ENCODE measurements at regions not wholly inside any gene's neighbourhood (a gene's known extent, or its start where the extent isn't known, plus 50 kb on each side); places are given as distances from the start of the nearest gene placed in this dataset.

GRCh38 chr6:21478883-21479539, 114.5 kb upstream of the SOX4 start:
- H3K9me3 Mint-ChIP-seq = no peaks in the 10 kb centered on the region
- H3K27me3 Mint-ChIP-seq (ENCODE audit: insufficient read depth) = peaks cover 14% of the 10 kb centered on the region
- H3K4me3 Mint-ChIP-seq = no peak overlapping the region
- no peak overlapping the region for H3K27ac Mint-ChIP-seq
- no peaks in the 10 kb centered on the region for H3K36me3 Mint-ChIP-seq (ENCODE audit: low read depth)
- no peak for TF ChIP-seq CTCF (conservative IDR thresholded peaks at IDR 0.05)
- Histone ChIP-seq H3K27me3 (ENCODE audit: control insufficient read depth, insufficient read depth, low read length, poor library complexity, severe bottlenecking) (no peaks in the 10 kb centered on the region), H3K27ac (ENCODE audit: low read depth, low read length) (no peak overlapping the region), H3K36me3 (ENCODE audit: control insufficient read depth, insufficient read depth, low read length) (no peaks in the 10 kb centered on the region), H3K4me1 (ENCODE audit: control insufficient read depth, insufficient read depth, low read length) (no peaks in the 10 kb centered on the region), H3K9me3 (ENCODE audit: control insufficient read depth, low read length) (no peaks in the 10 kb centered on the region), H3K9ac (ENCODE audit: extremely low read depth, low read length, poor library complexity, severe bottlenecking) (no peak overlapping the region), H3K4me3 (ENCODE audit: low read length) (no peak overlapping the region)
- DNase-seq = no peak
- whole genome bisulfite sequencing, 2 experiments (ENCODE audit: insufficient coverage in 1 of 2, insufficient read length in 1 of 2) = 94 to 95% methylated on average over 14 to 15 of the region's 15 CpGs
- peaks cover 21% of the 10 kb centered on the region for H3K4me1 Mint-ChIP-seq

- no peaks in the 10 kb centered on the region for H3K36me3 ChIP-seq (ENCODE audit: control insufficient read depth, insufficient read depth, low read length)
- Mint-ChIP-seq H3K27ac (no peak overlapping the region), H3K27me3 (ENCODE audit: insufficient read depth) (peaks cover 3% of the 10 kb centered on the region), H3K36me3 (ENCODE audit: low read depth) (no peaks in the 10 kb centered on the region), H3K4me1 (no peaks in the 10 kb centered on the region), H3K9me3 (no peaks in the 10 kb centered on the region), H3K4me3 (no peak overlapping the region)
- no peaks in the 10 kb centered on the region for H3K27me3 ChIP-seq (ENCODE audit: control insufficient read depth, insufficient read depth, low read length, poor library complexity, severe bottlenecking)
- H3K4me3 ChIP-seq (ENCODE audit: low read length) = no peak overlapping the region
- no peak overlapping the region for H3K9ac ChIP-seq (ENCODE audit: extremely low read depth, low read length, poor library complexity, severe bottlenecking)
- TF ChIP-seq CTCF (conservative IDR thresholded peaks at IDR 0.05) = no peak
- 90 to 94% methylated on average over 2 to 4 of the region's 4 CpGs for WGBS, 2 experiments (ENCODE audit: insufficient coverage in 1 of 2, insufficient read length in 1 of 2)
- H3K4me1 ChIP-seq (ENCODE audit: control insufficient read depth, insufficient read depth, low read length) = no peaks in the 10 kb centered on the region
- no peaks in the 10 kb centered on the region for H3K9me3 ChIP-seq (ENCODE audit: control insufficient read depth, low read length)
- DNase-seq = no peak
- no peak overlapping the region for H3K27ac ChIP-seq (ENCODE audit: low read depth, low read length)
These were observed 107.4 kb upstream of the SOX4 start for GRCh38 chr6:21486115-21486514.

GRCh38 chr6:21489826-21490225, 103.7 kb upstream of the SOX4 start:
- WGBS, 2 experiments (ENCODE audit: insufficient coverage in 1 of 2, insufficient read length in 1 of 2) = 98 to 100% methylated on average over 3 of the region's 3 CpGs
- peaks cover 6% of the 10 kb centered on the region for H3K9me3 Mint-ChIP-seq
- no peak for DNase-seq
- H3K4me1 Mint-ChIP-seq = no peaks in the 10 kb centered on the region
- Histone ChIP-seq H3K9ac (ENCODE audit: extremely low read depth, low read length, poor library complexity, severe bottlenecking) (no peak overlapping the region), H3K9me3 (ENCODE audit: control insufficient read depth, low read length) (no peaks in the 10 kb centered on the region), H3K27me3 (ENCODE audit: control insufficient read depth, insufficient read depth, low read length, poor library complexity, severe bottlenecking) (no peaks in the 10 kb centered on the region), H3K36me3 (ENCODE audit: control insufficient read depth, insufficient read depth, low read length) (no peaks in the 10 kb centered on the region), H3K27ac (ENCODE audit: low read depth, low read length) (no peak overlapping the region), H3K4me1 (ENCODE audit: control insufficient read depth, insufficient read depth, low read length) (no peaks in the 10 kb centered on the region), H3K4me3 (ENCODE audit: low read length) (no peak overlapping the region)
- H3K27ac Mint-ChIP-seq = no peak overlapping the region
- no peak overlapping the region for H3K4me3 Mint-ChIP-seq
- TF ChIP-seq CTCF (conservative IDR thresholded peaks at IDR 0.05) = no peak
- peaks cover 9% of the 10 kb centered on the region for H3K27me3 Mint-ChIP-seq (ENCODE audit: insufficient read depth)
- H3K36me3 Mint-ChIP-seq (ENCODE audit: low read depth) = peaks cover 3% of the 10 kb centered on the region

Measured in endodermal cell (in vitro differentiated cells).